ENCODE measurements at regions not wholly inside any gene's neighbourhood (a gene's known extent, or its start where the extent isn't known, plus 50 kb on each side); places are given as distances from the start of the nearest gene placed in this dataset.

GRCh38 chr13:53878861-53879260, 850.2 kb downstream of the OLFM4 start:
- H3K36me3 ChIP-seq, result no peaks in the 10 kb centered on the region
- H3K27ac ChIP-seq, result no peak overlapping the region
- no peaks in the 10 kb centered on the region for H3K9me3 ChIP-seq (ENCODE audit: low read depth)
- H3K4me1 ChIP-seq (ENCODE audit: low read depth), result no peaks in the 10 kb centered on the region
- H3K27me3 ChIP-seq, result no peaks in the 10 kb centered on the region
- no peak overlapping the region for H3K4me3 ChIP-seq
- DNase-seq (ENCODE audit: low read depth in 1 of 2, low spot score in 1 of 2), result no peak
- no peak for TF ChIP-seq CTCF (IDR thresholded peaks at IDR 0.05; ENCODE audit: low read depth, low read length)

- Histone ChIP-seq H3K27ac (no peak overlapping the region), H3K27me3 (no peaks in the 10 kb centered on the region), H3K4me1 (ENCODE audit: low read depth) (no peaks in the 10 kb centered on the region), H3K9me3 (ENCODE audit: low read depth) (no peaks in the 10 kb centered on the region), H3K4me3 (no peak overlapping the region), H3K36me3 (no peaks in the 10 kb centered on the region)
- DNase-seq (ENCODE audit: low read depth in 1 of 2, low spot score in 1 of 2), result no peak
- no peak for TF ChIP-seq CTCF (IDR thresholded peaks at IDR 0.05; ENCODE audit: low read depth, low read length)
These were observed 857.4 kb downstream of the OLFM4 start for GRCh38 chr13:53885997-53886396.

GRCh38 chr13:53890696-53891095, 862.1 kb downstream of the OLFM4 start:
- no peak overlapping the region for H3K27ac ChIP-seq
- no peak overlapping the region for H3K4me3 ChIP-seq
- no peaks in the 10 kb centered on the region for H3K36me3 ChIP-seq
- DNase-seq (ENCODE audit: low read depth in 1 of 2, low spot score in 1 of 2), result no peak
- no peaks in the 10 kb centered on the region for H3K9me3 ChIP-seq (ENCODE audit: low read depth)
- H3K27me3 ChIP-seq, result no peaks in the 10 kb centered on the region
- no peak for TF ChIP-seq CTCF (IDR thresholded peaks at IDR 0.05; ENCODE audit: low read depth, low read length)
- no peaks in the 10 kb centered on the region for H3K4me1 ChIP-seq (ENCODE audit: low read depth)

GRCh38 chr13:53901593-53901992, 873.0 kb downstream of the OLFM4 start:
- Histone ChIP-seq H3K9me3 (ENCODE audit: low read depth) (no peaks in the 10 kb centered on the region), H3K4me1 (ENCODE audit: low read depth) (no peaks in the 10 kb centered on the region), H3K36me3 (no peaks in the 10 kb centered on the region), H3K27ac (no peak overlapping the region), H3K4me3 (no peak overlapping the region), H3K27me3 (no peaks in the 10 kb centered on the region)
- DNase-seq (ENCODE audit: low read depth in 1 of 2, low spot score in 1 of 2), result no peak
- TF ChIP-seq CTCF (IDR thresholded peaks at IDR 0.05; ENCODE audit: low read depth, low read length), result no peak

GRCh38 chr13:53907891-53908290, 879.3 kb downstream of the OLFM4 start:
- no peaks in the 10 kb centered on the region for H3K36me3 ChIP-seq
- no peaks in the 10 kb centered on the region for H3K27me3 ChIP-seq
- no peaks in the 10 kb centered on the region for H3K9me3 ChIP-seq (ENCODE audit: low read depth)
- H3K4me3 ChIP-seq, result no peak overlapping the region
- no peaks in the 10 kb centered on the region for H3K4me1 ChIP-seq (ENCODE audit: low read depth)
- no peak for TF ChIP-seq CTCF (IDR thresholded peaks at IDR 0.05; ENCODE audit: low read depth, low read length)
- H3K27ac ChIP-seq, result no peak overlapping the region
- no peak for DNase-seq (ENCODE audit: low read depth in 1 of 2, low spot score in 1 of 2)

GRCh38 chr13:53920916-53921315, 892.3 kb downstream of the OLFM4 start:
- DNase-seq (ENCODE audit: low read depth in 1 of 2, low spot score in 1 of 2), result no peak
- Histone ChIP-seq H3K4me1 (ENCODE audit: low read depth) (no peaks in the 10 kb centered on the region), H3K4me3 (no peak overlapping the region), H3K36me3 (no peaks in the 10 kb centered on the region), H3K9me3 (ENCODE audit: low read depth) (no peaks in the 10 kb centered on the region), H3K27ac (no peak overlapping the region), H3K27me3 (no peaks in the 10 kb centered on the region)
- TF ChIP-seq CTCF (IDR thresholded peaks at IDR 0.05; ENCODE audit: low read depth, low read length), result no peak
